OCI-LY7 (cell line): ENCODE measurements at regions not wholly inside any gene's neighbourhood (a gene's known extent, or its start where the extent isn't known, plus 50 kb on each side); places are given as distances from the start of the nearest gene placed in this dataset.

ENCODE experiments used
- BruUV-seq: library from RNA; stranded (reverse); fragments of 400-500 nt; replicated peaks from 2 replicates; lab custom pipeline; 2021; lab: Mats Ljungman, UMichigan
- CTCF ChIA-PET: fragments of 300-600 bp; sonication (Branson Sonifier 250); formaldehyde crosslinking; loops from one replicate; lab custom pipeline; 2022; ENCODE audit warnings: antibody characterized with exemption; ENCODE audit not compliant: unreplicated experiment; lab: Charles Lee
- POLR2A ChIA-PET: fragments of 300-600 bp; sonication (Branson Sonifier 250); formaldehyde crosslinking; loops from one replicate; lab custom pipeline; 2022; ENCODE audit warnings: antibody characterized with exemption; lab: Charles Lee
- DNase-seq: peaks from one replicate; pipeline ENCODE4 v3.0.0-alpha.2; 2015; ENCODE audit warnings: low spot score
- H2AFZ ChIP-seq: fragments of 200-600 bp; sonication (generic), shearing (Covaris generic); 2 replicates; pipeline ENCODE4 v1.6.1; 2014; ENCODE audit warnings: mild to moderate bottlenecking, antibody characterized with exemption, low read length, moderate library complexity
- H3K27ac ChIP-seq: fragments of 200-600 bp; sonication (generic); 2 replicates; pipeline ENCODE4 v1.5.1; 2014; ENCODE audit warnings: mixed run types, low read depth, mild to moderate bottlenecking, moderate library complexity, low read length, inconsistent platforms; ENCODE audit not compliant: poor library complexity, severe bottlenecking
- H3K36me3 ChIP-seq: fragments of 200-600 bp; sonication (generic); 2 replicates; pipeline ENCODE4 v1.6.1; 2014; ENCODE audit warnings: mild to moderate bottlenecking, antibody characterized with exemption, low read length, moderate library complexity, mixed read lengths; ENCODE audit not compliant: insufficient read depth
- H3K4me1 ChIP-seq: fragments of 200-600 bp; sonication (generic); 2 replicates; pipeline ENCODE4 v1.5.1; 2014; ENCODE audit warnings: mild to moderate bottlenecking, low read length; ENCODE audit not compliant: insufficient read depth, poor library complexity, severe bottlenecking
- H3K4me2 ChIP-seq: fragments of 200-600 bp; sonication (generic); 2 replicates; pipeline ENCODE4 v1.6.1; 2014; ENCODE audit warnings: mild to moderate bottlenecking, low read length
- H3K4me3 ChIP-seq: fragments of 200-600 bp; sonication (generic); 2 replicates; pipeline ENCODE4 v1.5.1; 2014; ENCODE audit warnings: mild to moderate bottlenecking, low read depth, low read length; ENCODE audit not compliant: poor library complexity, severe bottlenecking
- H3K79me2 ChIP-seq: fragments of 200-600 bp; sonication (generic); 2 replicates; pipeline ENCODE4 v1.6.1; 2016; ENCODE audit warnings: low read depth, mild to moderate bottlenecking, low read length, moderate library complexity, mixed read lengths; ENCODE audit not compliant: insufficient read depth
- H3K9me2 ChIP-seq: fragments of 200-600 bp; sonication (generic); 2 replicates; pipeline ENCODE4 v1.6.1; 2016; ENCODE audit warnings: mild to moderate bottlenecking, low read length, mixed read lengths; ENCODE audit not compliant: insufficient read depth
- H3K9me3 ChIP-seq: fragments of 200-600 bp; sonication (generic); 2 replicates; pipeline ENCODE4 v1.6.1; 2014; ENCODE audit warnings: mild to moderate bottlenecking, mixed run types, low read length, mixed read lengths
- H4K20me1 ChIP-seq: fragments of 200-600 bp; sonication (generic); 2 replicates; pipeline ENCODE4 v1.6.1; 2014; ENCODE audit warnings: mild to moderate bottlenecking, antibody characterized with exemption, low read length, moderate library complexity, mixed read lengths; ENCODE audit not compliant: insufficient read depth
- EZH2phosphoT487 ChIP-seq: fragments of 200-600 bp; sonication (generic); IDR thresholded peaks from 2 replicates; pipeline ENCODE4 v1.6.1; 2018; ENCODE audit warnings: low read depth, borderline replicate concordance, mild to moderate bottlenecking, mixed run types, antibody characterized with exemption, low read length, moderate library complexity, mixed read lengths
- intact Hi-C: fragments of 100-400 bp; cut with micrococcal nuclease; formaldehyde crosslinking; loops from one replicate; pipeline ENCODE4 v1.10.0; 2022; ENCODE audit not compliant: unreplicated experiment
- TF ChIP-seq, protein P1 (sequence below): fragments of 200-600 bp; sonication (generic); conservative IDR thresholded peaks from 2 replicates; pipeline ENCODE4 v1.5.1; 2014; ENCODE audit warnings: mild to moderate bottlenecking, antibody characterized with exemption, low read length, moderate library complexity, mixed read lengths

DNA sequence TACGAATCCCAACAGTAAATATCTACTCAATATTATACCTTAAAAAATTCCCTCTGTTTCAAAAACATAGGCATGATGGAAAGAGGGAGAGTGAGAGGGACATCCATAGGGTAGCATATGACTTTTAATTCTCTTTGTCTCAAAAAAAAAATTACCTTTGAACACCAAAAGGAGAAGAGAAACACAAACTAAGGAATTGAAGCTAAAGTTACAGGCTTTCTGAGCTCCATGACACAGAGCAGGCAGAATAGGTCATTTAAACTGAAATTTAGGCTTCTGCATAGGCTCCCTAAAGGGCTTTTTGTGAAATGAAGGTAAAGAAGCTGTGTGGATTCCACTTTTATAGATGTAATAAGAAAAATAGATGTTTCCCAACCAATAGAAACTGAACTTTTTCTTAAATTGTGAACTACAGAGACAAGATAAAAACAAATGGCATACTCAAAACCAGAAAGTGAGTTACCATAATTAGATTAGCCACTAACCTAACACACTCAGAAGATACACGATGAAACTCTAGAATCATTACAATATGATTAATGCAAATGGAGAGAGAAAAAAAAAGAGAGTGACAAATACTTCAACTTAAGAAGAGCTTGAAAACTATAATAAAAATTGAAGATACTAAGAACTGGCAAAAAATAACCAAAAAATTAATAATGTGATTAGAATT is 584.6 kb downstream of the GABRG1 start:
- intact Hi-C loops, result no loop called here
- Histone ChIP-seq H3K9me3 (no peaks in the 10 kb centered on the region), H4K20me1 (no peaks in the 10 kb centered on the region), H2AFZ (no peak overlapping the region), H3K27ac (no peak overlapping the region), H3K4me2 (no peak overlapping the region), H3K36me3 (no peaks in the 10 kb centered on the region), H3K4me1 (no peaks in the 10 kb centered on the region), H3K79me2 (no peaks in the 10 kb centered on the region), H3K9me2 (no peaks in the 10 kb centered on the region), H3K4me3 (no peak overlapping the region)
- no peak for TF ChIP-seq EZH2phosphoT487
- TF ChIP-seq, protein P1, sequence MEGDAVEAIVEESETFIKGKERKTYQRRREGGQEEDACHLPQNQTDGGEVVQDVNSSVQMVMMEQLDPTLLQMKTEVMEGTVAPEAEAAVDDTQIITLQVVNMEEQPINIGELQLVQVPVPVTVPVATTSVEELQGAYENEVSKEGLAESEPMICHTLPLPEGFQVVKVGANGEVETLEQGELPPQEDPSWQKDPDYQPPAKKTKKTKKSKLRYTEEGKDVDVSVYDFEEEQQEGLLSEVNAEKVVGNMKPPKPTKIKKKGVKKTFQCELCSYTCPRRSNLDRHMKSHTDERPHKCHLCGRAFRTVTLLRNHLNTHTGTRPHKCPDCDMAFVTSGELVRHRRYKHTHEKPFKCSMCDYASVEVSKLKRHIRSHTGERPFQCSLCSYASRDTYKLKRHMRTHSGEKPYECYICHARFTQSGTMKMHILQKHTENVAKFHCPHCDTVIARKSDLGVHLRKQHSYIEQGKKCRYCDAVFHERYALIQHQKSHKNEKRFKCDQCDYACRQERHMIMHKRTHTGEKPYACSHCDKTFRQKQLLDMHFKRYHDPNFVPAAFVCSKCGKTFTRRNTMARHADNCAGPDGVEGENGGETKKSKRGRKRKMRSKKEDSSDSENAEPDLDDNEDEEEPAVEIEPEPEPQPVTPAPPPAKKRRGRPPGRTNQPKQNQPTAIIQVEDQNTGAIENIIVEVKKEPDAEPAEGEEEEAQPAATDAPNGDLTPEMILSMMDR, result no peak
- POLR2A ChIA-PET, result interaction anchor here (1.2 kb wide), 1 partner anchor 16 kb away, joined by 3 read pairs; no protein-coding TSS in a partner anchor
- CTCF ChIA-PET, result no interaction called here
- no TSS peak for BruUV-seq
- no peak for DNase-seq

GRCh38 chr4:45530498-45530897 is 593.4 kb downstream of the GABRG1 start:
- H3K36me3 ChIP-seq, result no peaks in the 10 kb centered on the region
- ChIA-PET CTCF (no interaction called here), POLR2A (no interaction called here)
- no peak overlapping the region for H3K4me2 ChIP-seq
- no peak for TF ChIP-seq EZH2phosphoT487
- TF ChIP-seq, protein P1, result no peak
- H3K4me1 ChIP-seq, result no peaks in the 10 kb centered on the region
- H3K4me3 ChIP-seq, result no peak overlapping the region
- intact Hi-C loops, result no loop called here
- no peak overlapping the region for H3K27ac ChIP-seq
- H2AFZ ChIP-seq, result no peak overlapping the region
- H3K79me2 ChIP-seq, result no peaks in the 10 kb centered on the region
- no peaks in the 10 kb centered on the region for H4K20me1 ChIP-seq
- no peak for DNase-seq
- no TSS peak for BruUV-seq
- no peaks in the 10 kb centered on the region for H3K9me3 ChIP-seq
- no peaks in the 10 kb centered on the region for H3K9me2 ChIP-seq

DNA sequence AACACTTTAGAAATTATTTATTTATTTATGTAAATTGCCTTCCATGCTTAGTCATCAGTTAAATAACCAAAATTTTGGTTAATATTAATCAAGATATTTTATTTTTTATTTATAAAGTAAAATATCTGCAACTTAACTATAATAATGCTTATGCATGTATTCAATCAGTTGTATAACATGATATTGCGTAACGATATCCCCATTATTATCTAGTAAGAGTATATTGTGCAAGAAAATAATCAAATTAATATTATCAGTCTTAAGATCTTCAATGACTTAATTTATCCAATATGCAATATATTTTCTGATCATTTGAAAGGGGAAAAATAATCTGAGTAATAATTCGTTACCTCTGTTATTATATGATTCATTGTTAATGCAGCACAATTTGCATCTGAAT is 596.7 kb downstream of the GABRG1 start:
- no TSS peak for BruUV-seq
- CTCF ChIA-PET, result no interaction called here
- intact Hi-C loops, result no loop called here

More for the DNA sequence above, 596.7 kb downstream of the GABRG1 start:
- DNase-seq, result no peak
- Histone ChIP-seq H3K79me2 (no peaks in the 10 kb centered on the region), H3K4me3 (no peak overlapping the region), H4K20me1 (no peaks in the 10 kb centered on the region), H3K36me3 (no peaks in the 10 kb centered on the region), H3K4me1 (no peaks in the 10 kb centered on the region), H2AFZ (no peak overlapping the region), H3K27ac (no peak overlapping the region), H3K9me3 (no peaks in the 10 kb centered on the region), H3K9me2 (no peaks in the 10 kb centered on the region), H3K4me2 (no peak overlapping the region)
- no peak for TF ChIP-seq EZH2phosphoT487
- TF ChIP-seq, protein P1, result no peak
- POLR2A ChIA-PET, result no interaction called here
